Stomach (tissue), 8 donors: ENCODE measurements at regions not wholly inside any gene's neighbourhood (a gene's known extent, or its start where the extent isn't known, plus 50 kb on each side); places are given as distances from the start of the nearest gene placed in this dataset.

Experiments used
- DNase-seq, 2 donors: peaks; one replicate each; pipeline versions ENCODE4 v3.0.0 to v3.0.0-alpha.2; 2013 to 2019
- H3K27ac ChIP-seq, 5 donors: fragments of 200-600 bp in 4 of 5; sonication (generic) in 4 of 5; one replicate each; pipeline ENCODE4 v1.5.1; 2013 to 2019; ENCODE audit warnings: mild to moderate bottlenecking in 1 of 5, moderate library complexity in 1 of 5
- H3K27me3 ChIP-seq, 3 donors: fragments of 200-600 bp; sonication (generic); one replicate each; pipeline ENCODE4 v1.5.1; 2017 to 2019; ENCODE audit warnings: mixed run types in 1 of 3
- H3K36me3 ChIP-seq, 4 donors: fragments of 200-600 bp; sonication (generic); 1 replicate in 3 of 4; 2 replicates in 1 of 4; pipeline ENCODE4 v1.5.1; 2016 to 2019
- H3K4me1 ChIP-seq, 4 donors: fragments of 200-600 bp; sonication (generic); one replicate each; pipeline ENCODE4 v1.5.1; 2016 to 2019
- H3K4me3 ChIP-seq, 4 donors: fragments of 200-600 bp; sonication (generic) in 3 of 4; one replicate each; pipeline ENCODE4 v1.5.1; 2016 to 2019; ENCODE audit warnings: mild to moderate bottlenecking in 1 of 4
- H3K9me3 ChIP-seq, 4 donors: fragments of 200-600 bp; sonication (generic); one replicate each; pipeline ENCODE4 v1.5.1; 2016 to 2019
- CTCF ChIP-seq, 7 experiments: fragments of 450-650 bp in 4 of 7; fragments of 200-600 bp in 3 of 7; sonication (generic) in 3 of 7; IDR thresholded peaks; one replicate each; pipeline ENCODE4 v1.5.1; 2016 to 2019; ENCODE audit warnings: antibody characterized with exemption in 7 of 7, control low read depth in 2 of 7, mild to moderate bottlenecking in 1 of 7
- EP300 ChIP-seq: sonication (generic); formaldehyde crosslinking; IDR thresholded peaks from one replicate; pipeline ENCODE4 v1.6.1; 2017; ENCODE audit warnings: antibody characterized with exemption
- POLR2A ChIP-seq, 4 donors: fragments of 450-650 bp; IDR thresholded peaks; one replicate each; pipeline ENCODE4 v1.6.1; 2016; ENCODE audit warnings: antibody characterized with exemption in 4 of 4, control low read depth in 2 of 4, mild to moderate bottlenecking in 1 of 4, moderate library complexity in 1 of 4
- POLR2AphosphoS5 ChIP-seq, 3 donors: sonication (generic); formaldehyde crosslinking; IDR thresholded peaks; one replicate each; pipeline ENCODE4 v1.6.1; 2016; ENCODE audit warnings: antibody characterized with exemption in 3 of 3
- WGBS, 5 donors: extraction: QIAGEN DNeasy Blood & Tissue Kit in 3 of 5; methylation state at CpG; one replicate each; pipeline versions ENCODE4 v1.1.5 to v1.1.7; 2013 to 2018; 5-methylcytosine and 5-hydroxymethylcytosine counted together
- intact Hi-C: fragments of 100-400 bp; cut with DNase I; formaldehyde crosslinking; loops from one replicate; pipeline ENCODE4 v1.15.1; 2023; ENCODE audit warnings: low total_unique reads
- donor health status: healthy with polysubstance abuse.
- donor health status: Bipolar disorder and iron deficiency.
- donor health status: healthy.

DNA sequence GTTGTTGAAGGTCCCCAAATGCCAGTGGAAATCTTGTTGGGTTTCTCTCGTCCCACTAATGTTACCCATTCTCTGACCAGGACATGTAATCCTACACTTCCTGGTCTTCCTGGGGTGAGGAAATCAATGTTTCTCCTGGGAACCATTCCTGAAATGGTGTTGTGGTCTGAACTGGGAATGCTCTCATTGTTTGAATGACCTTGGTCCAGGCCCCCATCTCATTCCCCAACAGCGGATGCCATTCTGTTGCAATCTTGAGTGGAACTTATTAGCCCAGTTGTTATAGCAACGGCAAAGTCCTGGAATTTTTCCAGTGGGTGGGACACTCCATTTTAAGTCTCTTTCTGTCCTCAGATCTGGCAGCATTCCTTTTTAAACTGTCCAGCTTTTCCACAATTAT lies 265.9 kb downstream of the RPS4Y2 start:
- intact Hi-C loops, result no loop called here
- Histone ChIP-seq H3K4me1 (no peaks in the 10 kb centered on the region), H3K9me3 (no peaks in the 10 kb centered on the region), H3K36me3 (no peaks in the 10 kb centered on the region), H3K27me3 (no peaks in the 10 kb centered on the region), H3K27ac (no peak overlapping the region), H3K4me3 (no peak overlapping the region)
- no peak for DNase-seq
- TF ChIP-seq POLR2AphosphoS5 (IDR thresholded peaks at IDR 0.05), result no peak
- no peak for TF ChIP-seq EP300
- no peak for TF ChIP-seq POLR2A (IDR thresholded peaks at IDR 0.05)
- TF ChIP-seq CTCF (IDR thresholded peaks at IDR 0.05), result no peak
- WGBS, 5 donors, result 74 to 82% (median 82%) methylated on average over 3 of the region's 3 CpGs; no CpG with 5 or more reads in 2 of the 5 donors

DNA sequence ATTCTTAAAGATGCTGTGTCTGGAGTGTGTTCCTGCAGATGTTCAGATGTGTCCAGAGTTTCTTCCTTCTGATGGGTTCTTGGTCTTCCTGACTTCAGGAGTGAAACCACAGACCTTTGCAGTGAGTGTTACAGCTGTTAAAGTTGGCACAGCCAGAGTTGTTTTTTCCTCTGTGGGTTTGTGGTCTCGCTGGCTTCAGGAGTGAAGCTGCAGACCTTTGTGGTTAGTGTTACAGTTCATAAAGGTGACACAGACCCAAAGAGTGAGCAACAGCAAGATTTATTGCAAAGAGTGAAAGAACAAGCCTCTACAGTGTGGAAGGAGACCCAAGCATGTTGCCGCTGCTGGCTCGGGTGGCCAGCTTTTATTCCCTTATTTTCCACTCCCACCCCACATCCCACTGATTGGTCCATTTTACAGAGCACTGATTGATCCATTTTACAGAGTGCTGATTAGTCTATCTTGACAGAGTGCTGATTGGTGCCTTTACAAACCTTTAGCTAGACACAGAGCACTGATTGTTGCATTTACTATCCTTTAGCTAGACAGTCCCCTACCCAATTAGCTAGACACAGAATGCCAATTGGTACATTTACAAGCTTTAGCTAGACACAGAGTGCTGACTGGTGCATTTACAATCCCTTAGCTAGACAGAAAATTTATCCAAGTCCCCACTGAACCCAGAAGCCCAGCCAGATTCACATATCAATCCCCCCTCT lies 266.6 kb downstream of the RPS4Y2 start:
- no peak for DNase-seq
- Histone ChIP-seq H3K9me3 (no peaks in the 10 kb centered on the region), H3K4me1 (no peaks in the 10 kb centered on the region), H3K27ac (no peak overlapping the region), H3K36me3 (no peaks in the 10 kb centered on the region), H3K4me3 (no peak overlapping the region), H3K27me3 (no peaks in the 10 kb centered on the region)
- 49 to 70% (median 59%) methylated on average over 3 of the region's 3 CpGs; no CpG with 5 or more reads in 2 of the 5 donors for WGBS, 5 donors
- intact Hi-C loops, result no loop called here
- TF ChIP-seq POLR2A (IDR thresholded peaks at IDR 0.05) (no peak), POLR2AphosphoS5 (IDR thresholded peaks at IDR 0.05) (no peak), EP300 (no peak), CTCF (IDR thresholded peaks at IDR 0.05) (no peak)

DNA sequence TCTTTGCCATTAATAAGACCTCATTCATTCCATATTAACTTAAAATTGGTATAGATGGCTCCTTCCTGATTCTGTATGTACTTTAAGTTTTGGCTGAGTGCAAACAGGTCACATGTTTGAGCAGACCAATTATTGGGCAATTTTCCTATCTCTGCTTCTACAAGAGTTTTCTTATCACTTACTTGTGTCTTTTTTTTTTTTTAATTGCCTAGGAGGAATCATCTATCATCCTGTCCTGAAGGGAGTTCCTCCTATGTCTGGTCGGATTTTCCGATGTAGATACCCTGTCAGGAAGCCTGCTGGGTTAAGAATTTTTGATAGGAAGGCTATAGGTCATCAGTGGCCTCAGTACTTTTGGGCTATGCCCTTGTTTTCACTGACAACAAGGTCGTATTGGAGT lies 268.0 kb downstream of the RPS4Y2 start:
- H3K36me3 ChIP-seq, result no peaks in the 10 kb centered on the region
- TF ChIP-seq EP300 (no peak), POLR2AphosphoS5 (IDR thresholded peaks at IDR 0.05) (no peak), CTCF (IDR thresholded peaks at IDR 0.05) (no peak), POLR2A (IDR thresholded peaks at IDR 0.05) (no peak)
- no peak overlapping the region for H3K4me3 ChIP-seq
- no peak for DNase-seq
- H3K27me3 ChIP-seq, result no peaks in the 10 kb centered on the region
- WGBS, 5 donors, result 39 to 47% (median 41%) methylated on average over 3 of the region's 3 CpGs; no CpG with 5 or more reads in 2 of the 5 donors
- no peaks in the 10 kb centered on the region for H3K4me1 ChIP-seq
- no peak overlapping the region for H3K27ac ChIP-seq
- H3K9me3 ChIP-seq, result no peaks in the 10 kb centered on the region
- intact Hi-C loops, result no loop called here

DNA sequence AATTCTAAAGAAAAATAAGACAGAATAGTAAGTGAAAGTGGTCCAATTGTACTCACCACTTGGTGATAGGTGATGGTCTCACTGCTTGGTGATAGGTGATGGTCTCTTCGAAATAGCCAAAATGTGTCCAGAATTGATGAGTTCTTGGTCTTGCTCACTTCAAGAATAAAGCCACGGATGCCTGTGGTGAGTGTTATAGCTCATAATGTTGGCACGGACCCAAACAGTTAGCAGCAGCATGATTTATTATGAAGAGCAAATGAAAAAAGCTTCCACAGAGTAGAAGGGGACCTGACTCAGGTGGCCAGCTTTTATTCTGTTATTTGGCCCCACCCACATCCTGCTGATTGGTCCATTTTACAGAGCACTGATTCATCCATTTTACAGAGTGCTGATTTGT lies 272.6 kb downstream of the RPS4Y2 start:
- no peaks in the 10 kb centered on the region for H3K4me1 ChIP-seq
- intact Hi-C loops, result no loop called here
- no peaks in the 10 kb centered on the region for H3K36me3 ChIP-seq
- H3K9me3 ChIP-seq, result no peaks in the 10 kb centered on the region
- TF ChIP-seq POLR2AphosphoS5 (IDR thresholded peaks at IDR 0.05), result no peak
- TF ChIP-seq CTCF (IDR thresholded peaks at IDR 0.05), result no peak
- no peak for TF ChIP-seq EP300
- TF ChIP-seq POLR2A (IDR thresholded peaks at IDR 0.05), result no peak
- WGBS, 5 donors, result 40 to 48% (median 40%) methylated on average over 3 of the region's 3 CpGs; no CpG with 5 or more reads in 2 of the 5 donors
- H3K27ac ChIP-seq, result no peak overlapping the region
- H3K4me3 ChIP-seq, result no peak overlapping the region
- no peak for DNase-seq
- no peaks in the 10 kb centered on the region for H3K27me3 ChIP-seq
